ENCODE measurements at regions not wholly inside any gene's neighbourhood (a gene's known extent, or its start where the extent isn't known, plus 50 kb on each side); places are given as distances from the start of the nearest gene placed in this dataset.

DNA sequence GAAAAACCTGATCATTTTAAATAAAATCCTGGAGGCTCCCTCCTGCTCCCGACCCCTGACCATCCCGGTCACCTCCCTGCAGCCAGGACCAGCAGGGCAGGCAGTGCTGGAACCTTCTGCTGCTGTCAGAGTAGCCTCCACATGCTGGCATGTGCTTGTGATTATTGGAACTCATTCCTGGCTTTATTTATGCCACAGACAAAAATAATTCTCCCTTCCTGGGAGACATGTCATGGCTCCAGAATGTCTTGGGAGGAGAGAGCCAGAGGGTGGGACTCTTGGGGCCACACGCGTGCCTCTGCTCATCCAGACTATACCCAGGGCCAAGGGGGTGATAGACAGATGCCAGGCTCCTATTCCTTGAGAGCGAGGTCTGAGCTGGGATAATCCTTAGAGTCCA, 183.6 kb upstream of the RAB4A start:
- TF ChIP-seq, protein P1, sequence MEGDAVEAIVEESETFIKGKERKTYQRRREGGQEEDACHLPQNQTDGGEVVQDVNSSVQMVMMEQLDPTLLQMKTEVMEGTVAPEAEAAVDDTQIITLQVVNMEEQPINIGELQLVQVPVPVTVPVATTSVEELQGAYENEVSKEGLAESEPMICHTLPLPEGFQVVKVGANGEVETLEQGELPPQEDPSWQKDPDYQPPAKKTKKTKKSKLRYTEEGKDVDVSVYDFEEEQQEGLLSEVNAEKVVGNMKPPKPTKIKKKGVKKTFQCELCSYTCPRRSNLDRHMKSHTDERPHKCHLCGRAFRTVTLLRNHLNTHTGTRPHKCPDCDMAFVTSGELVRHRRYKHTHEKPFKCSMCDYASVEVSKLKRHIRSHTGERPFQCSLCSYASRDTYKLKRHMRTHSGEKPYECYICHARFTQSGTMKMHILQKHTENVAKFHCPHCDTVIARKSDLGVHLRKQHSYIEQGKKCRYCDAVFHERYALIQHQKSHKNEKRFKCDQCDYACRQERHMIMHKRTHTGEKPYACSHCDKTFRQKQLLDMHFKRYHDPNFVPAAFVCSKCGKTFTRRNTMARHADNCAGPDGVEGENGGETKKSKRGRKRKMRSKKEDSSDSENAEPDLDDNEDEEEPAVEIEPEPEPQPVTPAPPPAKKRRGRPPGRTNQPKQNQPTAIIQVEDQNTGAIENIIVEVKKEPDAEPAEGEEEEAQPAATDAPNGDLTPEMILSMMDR (IDR thresholded peaks at IDR 0.05; ENCODE audit: low read depth, low read length) = no peak
- no peak for TF ChIP-seq EZH2phosphoT487 (IDR thresholded peaks at IDR 0.05; ENCODE audit: low read depth)
- H3K27me3 ChIP-seq (ENCODE audit: low read depth, low read length) = peaks cover 65% of the 10 kb centered on the region
- peaks cover 10% of the 10 kb centered on the region; the same call in 1 of the 2 replicates for H3K9me3 ChIP-seq (ENCODE audit: insufficient read depth, low read length)
- H3K9ac ChIP-seq (ENCODE audit: low read length) = no peak overlapping the region
- no peak overlapping the region for H2AFZ ChIP-seq (ENCODE audit: low read depth, low read length)
- no peak overlapping the region for H3K4me3 ChIP-seq (ENCODE audit: low read length)
- H3K4me2 ChIP-seq (ENCODE audit: low read length) = no peak overlapping the region
- H3K79me2 ChIP-seq (ENCODE audit: low read length) = no peaks in the 10 kb centered on the region
- H3K4me1 ChIP-seq (ENCODE audit: low read length) = no peaks in the 10 kb centered on the region
- no peaks in the 10 kb centered on the region for H3K36me3 ChIP-seq (replicated peaks; ENCODE audit: low read depth, low read length)
- no peak overlapping the region for H3K27ac ChIP-seq (ENCODE audit: low read length)
- no peaks in the 10 kb centered on the region for H4K20me1 ChIP-seq (ENCODE audit: insufficient read depth, low read length)

DNA sequence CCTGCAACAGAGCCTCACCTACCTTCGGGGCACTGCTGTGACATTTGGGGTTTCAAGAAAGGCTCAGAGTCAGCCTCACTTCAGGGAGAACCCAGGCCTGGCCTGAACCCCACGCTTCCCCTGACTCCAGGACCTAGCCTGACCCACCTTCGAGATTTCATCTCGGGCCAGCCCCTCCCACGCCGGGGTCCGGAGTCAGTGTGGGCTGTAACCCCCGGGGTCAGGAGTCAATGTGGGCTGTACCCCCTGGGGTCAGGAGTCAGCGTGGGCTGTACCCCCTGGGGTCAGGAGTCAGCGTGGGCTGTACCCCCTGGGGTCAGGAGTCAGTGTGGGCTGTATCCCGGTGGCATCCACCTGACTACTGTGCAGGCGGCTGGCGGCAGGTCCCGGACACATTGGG, 183.0 kb upstream of the RAB4A start:
- Histone ChIP-seq H3K79me2 (ENCODE audit: low read length) (no peaks in the 10 kb centered on the region), H3K27ac (ENCODE audit: low read length) (no peak overlapping the region), H3K4me1 (ENCODE audit: low read length) (no peaks in the 10 kb centered on the region; the same call in 1 of the 2 replicates), H3K9ac (ENCODE audit: low read length) (no peak overlapping the region), H4K20me1 (ENCODE audit: insufficient read depth, low read length) (no peaks in the 10 kb centered on the region), H3K36me3 (replicated peaks; ENCODE audit: low read depth, low read length) (no peaks in the 10 kb centered on the region), H3K9me3 (ENCODE audit: insufficient read depth, low read length) (peaks cover 6% of the 10 kb centered on the region; the same call in 1 of the 2 replicates), H3K27me3 (ENCODE audit: low read depth, low read length) (peaks cover 64% of the 10 kb centered on the region), H3K4me3 (ENCODE audit: low read length) (no peak overlapping the region), H3K4me2 (ENCODE audit: low read length) (no peak overlapping the region), H2AFZ (ENCODE audit: low read depth, low read length) (no peak overlapping the region)
- TF ChIP-seq, protein P1 (IDR thresholded peaks at IDR 0.05; ENCODE audit: low read depth, low read length) = no peak
- TF ChIP-seq EZH2phosphoT487 (IDR thresholded peaks at IDR 0.05; ENCODE audit: low read depth) = no peak

DNA sequence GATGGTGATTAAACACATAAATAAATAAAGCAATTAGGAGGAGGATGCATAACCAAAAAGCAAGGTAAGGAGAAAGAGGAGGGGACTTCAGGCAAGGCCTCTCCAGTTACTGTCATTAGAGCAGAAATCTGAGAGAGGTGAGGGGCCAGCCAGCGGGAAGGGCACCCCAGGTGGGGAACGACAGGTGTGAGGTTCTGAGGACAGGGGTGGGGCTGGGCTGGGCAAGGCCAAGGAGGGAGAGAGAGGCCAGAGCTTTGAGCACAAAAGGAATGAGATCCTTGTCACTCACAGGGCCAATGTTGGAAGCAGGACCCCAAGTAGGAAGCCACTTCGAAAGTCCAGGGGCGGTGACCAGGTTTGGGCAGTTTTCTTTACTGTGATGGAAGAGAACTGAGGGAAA, 182.2 kb upstream of the RAB4A start:
- Histone ChIP-seq H3K9me3 (ENCODE audit: insufficient read depth, low read length) (no peaks in the 10 kb centered on the region), H3K4me1 (ENCODE audit: low read length) (no peaks in the 10 kb centered on the region; the same call in 1 of the 2 replicates), H3K27ac (ENCODE audit: low read length) (no peak overlapping the region), H4K20me1 (ENCODE audit: insufficient read depth, low read length) (no peaks in the 10 kb centered on the region), H3K9ac (ENCODE audit: low read length) (no peak overlapping the region), H3K79me2 (ENCODE audit: low read length) (no peaks in the 10 kb centered on the region), H2AFZ (ENCODE audit: low read depth, low read length) (no peak overlapping the region), H3K36me3 (replicated peaks; ENCODE audit: low read depth, low read length) (no peaks in the 10 kb centered on the region), H3K4me3 (ENCODE audit: low read length) (no peak overlapping the region), H3K4me2 (ENCODE audit: low read length) (no peak overlapping the region), H3K27me3 (ENCODE audit: low read depth, low read length) (peaks cover 58% of the 10 kb centered on the region)
- TF ChIP-seq EZH2phosphoT487 (IDR thresholded peaks at IDR 0.05; ENCODE audit: low read depth) = no peak
- TF ChIP-seq, protein P1 (IDR thresholded peaks at IDR 0.05; ENCODE audit: low read depth, low read length) = no peak

DNA sequence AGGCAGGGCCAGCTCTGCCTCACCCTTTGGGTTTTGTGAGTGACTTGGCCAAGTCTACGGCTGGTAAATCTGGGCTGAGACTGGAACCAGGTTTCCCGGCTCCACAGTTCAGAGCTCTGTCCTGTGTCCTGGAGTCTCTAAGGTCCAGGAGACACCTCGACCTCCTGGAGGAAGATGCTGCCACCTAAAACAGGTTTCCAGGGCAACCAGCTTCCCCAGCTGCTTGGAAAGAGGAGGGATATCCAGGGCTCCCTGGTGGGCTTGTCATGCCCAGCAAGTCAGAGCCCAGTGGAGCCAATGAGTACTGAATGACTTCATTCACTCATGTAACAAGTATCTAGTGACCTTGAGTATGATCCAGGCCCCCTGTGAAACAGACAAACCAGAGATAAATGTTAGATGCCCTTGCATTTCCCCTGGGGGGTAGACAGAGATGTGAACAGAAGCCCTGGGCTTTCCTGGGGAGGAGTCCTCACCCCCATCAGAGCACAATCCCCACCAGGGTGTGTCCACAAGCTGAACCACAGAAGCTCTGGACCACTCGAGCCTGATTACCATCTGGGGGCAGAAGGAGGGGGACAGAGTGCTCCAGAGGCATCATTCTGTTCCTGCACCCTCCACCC, 181.2 kb upstream of the RAB4A start:
- peaks cover 50% of the 10 kb centered on the region for H3K27me3 ChIP-seq (ENCODE audit: low read depth, low read length)
- no peak overlapping the region for H3K27ac ChIP-seq (ENCODE audit: low read length)
- no peak overlapping the region for H3K9ac ChIP-seq (ENCODE audit: low read length)
- H3K4me2 ChIP-seq (ENCODE audit: low read length) = no peak overlapping the region
- no peaks in the 10 kb centered on the region for H3K36me3 ChIP-seq (replicated peaks; ENCODE audit: low read depth, low read length)
- TF ChIP-seq, protein P1 (IDR thresholded peaks at IDR 0.05; ENCODE audit: low read depth, low read length) = no peak
- TF ChIP-seq EZH2phosphoT487 (IDR thresholded peaks at IDR 0.05; ENCODE audit: low read depth) = no peak
- H3K9me3 ChIP-seq (ENCODE audit: insufficient read depth, low read length) = no peaks in the 10 kb centered on the region
- H3K79me2 ChIP-seq (ENCODE audit: low read length) = no peaks in the 10 kb centered on the region
- H3K4me1 ChIP-seq (ENCODE audit: low read length) = no peaks in the 10 kb centered on the region; the same call in 1 of the 2 replicates
- no peaks in the 10 kb centered on the region for H4K20me1 ChIP-seq (ENCODE audit: insufficient read depth, low read length)
- no peak overlapping the region for H3K4me3 ChIP-seq (ENCODE audit: low read length)
- no peak overlapping the region for H2AFZ ChIP-seq (ENCODE audit: low read depth, low read length)

All from OCI-LY3 (cell line).